Lower leg skin (tissue), 4 donors: ENCODE measurements at regions not wholly inside any gene's neighbourhood (a gene's known extent, or its start where the extent isn't known, plus 50 kb on each side); places are given as distances from the start of the nearest gene placed in this dataset.

Experiments used
- DNase-seq, 2 donors: peaks; one replicate each; pipeline ENCODE4 v3.0.0-alpha.2; 2019; ENCODE audit warnings: low spot score in 2 of 2
- H3K4me3 ChIP-seq: fragments of 200-600 bp; sonication (generic); 2 replicates; pipeline ENCODE4 v1.5.1; 2017; ENCODE audit warnings: mild to moderate bottlenecking, low read depth; ENCODE audit not compliant: poor library complexity, severe bottlenecking
- POLR2A ChIP-seq, 2 donors: fragments of 450-650 bp; IDR thresholded peaks; one replicate each; pipeline ENCODE4 v1.6.1; 2016 to 2017; ENCODE audit warnings: antibody characterized with exemption in 2 of 2, mild to moderate bottlenecking in 1 of 2, moderate library complexity in 1 of 2
- WGBS, 2 donors: methylation state at CpG; one replicate each; pipeline ENCODE4 v1.1.5; 2018; 5-methylcytosine and 5-hydroxymethylcytosine counted together
- intact Hi-C: fragments of 100-400 bp; cut with DNase I; formaldehyde crosslinking; loops from one replicate; pipeline ENCODE4 v1.15.0; 2023; ENCODE audit warnings: low total_unique reads
- TF ChIP-seq, protein P1 (sequence below), 3 donors: fragments of 450-650 bp; IDR thresholded peaks; one replicate each; pipeline ENCODE4 v1.5.1; 2016; ENCODE audit warnings: antibody characterized with exemption in 3 of 3, mild to moderate bottlenecking in 3 of 3, moderate library complexity in 2 of 3

GRCh38 chr12:78531831-78532458, 332.6 kb upstream of the SYT1 start:
- intact Hi-C loops: no loop called here
- TF ChIP-seq, protein P1, sequence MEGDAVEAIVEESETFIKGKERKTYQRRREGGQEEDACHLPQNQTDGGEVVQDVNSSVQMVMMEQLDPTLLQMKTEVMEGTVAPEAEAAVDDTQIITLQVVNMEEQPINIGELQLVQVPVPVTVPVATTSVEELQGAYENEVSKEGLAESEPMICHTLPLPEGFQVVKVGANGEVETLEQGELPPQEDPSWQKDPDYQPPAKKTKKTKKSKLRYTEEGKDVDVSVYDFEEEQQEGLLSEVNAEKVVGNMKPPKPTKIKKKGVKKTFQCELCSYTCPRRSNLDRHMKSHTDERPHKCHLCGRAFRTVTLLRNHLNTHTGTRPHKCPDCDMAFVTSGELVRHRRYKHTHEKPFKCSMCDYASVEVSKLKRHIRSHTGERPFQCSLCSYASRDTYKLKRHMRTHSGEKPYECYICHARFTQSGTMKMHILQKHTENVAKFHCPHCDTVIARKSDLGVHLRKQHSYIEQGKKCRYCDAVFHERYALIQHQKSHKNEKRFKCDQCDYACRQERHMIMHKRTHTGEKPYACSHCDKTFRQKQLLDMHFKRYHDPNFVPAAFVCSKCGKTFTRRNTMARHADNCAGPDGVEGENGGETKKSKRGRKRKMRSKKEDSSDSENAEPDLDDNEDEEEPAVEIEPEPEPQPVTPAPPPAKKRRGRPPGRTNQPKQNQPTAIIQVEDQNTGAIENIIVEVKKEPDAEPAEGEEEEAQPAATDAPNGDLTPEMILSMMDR (IDR thresholded peaks at IDR 0.05): no peak
- TF ChIP-seq POLR2A (IDR thresholded peaks at IDR 0.05): no peak
- no peak for DNase-seq
- no peak overlapping the region for H3K4me3 ChIP-seq
- WGBS, 2 donors: 73 to 74% methylated on average over 2 of the region's 2 CpGs

GRCh38 chr12:78534311-78534710, 330.3 kb upstream of the SYT1 start:
- H3K4me3 ChIP-seq: no peak overlapping the region
- intact Hi-C loops: no loop called here
- WGBS, 2 donors: 28 to 39% methylated on average over 1 of the region's 1 CpG
- TF ChIP-seq POLR2A (IDR thresholded peaks at IDR 0.05): no peak
- TF ChIP-seq, protein P1 (IDR thresholded peaks at IDR 0.05): no peak
- DNase-seq: no peak

DNA sequence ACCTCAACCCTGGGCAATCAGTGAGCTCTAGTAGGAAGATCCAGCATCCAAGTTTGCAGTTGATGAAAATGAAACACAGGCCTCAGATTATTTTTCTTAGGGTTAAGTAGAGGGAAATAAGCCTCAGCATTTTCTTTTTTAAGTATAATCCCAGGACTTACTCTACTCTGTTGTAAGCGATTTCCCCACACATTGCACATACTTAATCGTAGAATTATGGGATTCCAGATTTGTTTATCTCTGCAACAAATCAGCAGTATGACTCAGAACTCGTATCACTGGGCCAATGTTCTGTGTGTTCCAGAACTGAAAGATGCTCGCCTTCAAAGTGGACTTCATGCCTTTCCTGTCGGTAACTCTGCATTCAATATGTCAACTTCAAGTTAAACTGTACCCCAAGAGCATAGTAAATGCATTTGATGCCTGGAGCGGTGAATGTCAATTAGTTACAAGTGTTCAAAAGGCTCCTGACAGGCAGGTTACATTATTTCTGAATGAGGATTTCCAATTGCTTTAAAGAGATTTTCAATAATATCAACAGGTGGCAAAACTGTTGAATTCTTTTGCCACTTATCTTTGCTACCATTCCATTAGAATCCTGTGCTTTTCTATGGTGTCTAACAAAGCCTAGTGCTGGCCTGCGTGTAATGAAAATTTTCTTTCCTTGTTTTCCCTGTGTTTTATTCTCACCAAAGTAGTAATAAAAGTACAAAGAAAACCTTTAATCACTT, 323.8 kb upstream of the SYT1 start:
- no peak for DNase-seq
- WGBS, 2 donors: 65 to 72% methylated on average over 7 of the region's 7 CpGs
- TF ChIP-seq POLR2A (IDR thresholded peaks at IDR 0.05): no peak
- TF ChIP-seq, protein P1 (IDR thresholded peaks at IDR 0.05): no peak
- intact Hi-C loops: no loop called here
- no peak overlapping the region for H3K4me3 ChIP-seq

GRCh38 chr12:78550831-78551230, 313.7 kb upstream of the SYT1 start:
- WGBS, 2 donors: 86 to 87% methylated on average over 3 of the region's 3 CpGs
- DNase-seq: no peak
- intact Hi-C loops: no loop called here
- no peak overlapping the region for H3K4me3 ChIP-seq
- TF ChIP-seq POLR2A (IDR thresholded peaks at IDR 0.05): no peak
- TF ChIP-seq, protein P1 (IDR thresholded peaks at IDR 0.05): no peak

DNA sequence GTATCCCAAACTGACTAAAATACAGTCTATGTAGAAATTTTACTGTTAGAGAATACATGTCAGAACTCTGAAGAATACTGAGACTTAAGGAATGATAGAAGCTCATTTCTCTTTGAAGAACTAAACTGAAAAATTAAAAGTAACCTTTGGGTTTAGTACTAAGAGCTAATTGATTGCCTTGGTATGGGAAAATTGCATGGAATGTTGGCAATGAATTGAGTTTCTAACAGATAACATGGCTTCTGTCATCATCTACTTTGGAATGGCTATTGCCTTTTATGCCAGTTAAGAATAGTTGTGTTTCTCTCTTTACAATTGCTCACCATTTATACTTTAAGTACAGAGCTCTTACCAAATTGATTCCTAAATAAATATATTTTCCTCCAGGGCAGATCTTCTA, 308.8 kb upstream of the SYT1 start:
- DNase-seq: no peak
- H3K4me3 ChIP-seq: no peak overlapping the region
- intact Hi-C loops: no loop called here
- TF ChIP-seq POLR2A (IDR thresholded peaks at IDR 0.05): no peak
- TF ChIP-seq, protein P1 (IDR thresholded peaks at IDR 0.05): no peak
